OCI-LY7 (cell line): ENCODE measurements at regions not wholly inside any gene's neighbourhood (a gene's known extent, or its start where the extent isn't known, plus 50 kb on each side); places are given as distances from the start of the nearest gene placed in this dataset.

Source experiments
- BruUV-seq: library from RNA; stranded (reverse); fragments of 400-500 nt; replicated peaks from 2 replicates; lab custom pipeline; 2021; lab: Mats Ljungman, UMichigan
- CTCF ChIA-PET: fragments of 300-600 bp; sonication (Branson Sonifier 250); formaldehyde crosslinking; loops from one replicate; lab custom pipeline; 2022; ENCODE audit warnings: antibody characterized with exemption; ENCODE audit not compliant: unreplicated experiment; lab: Charles Lee
- POLR2A ChIA-PET: fragments of 300-600 bp; sonication (Branson Sonifier 250); formaldehyde crosslinking; loops from one replicate; lab custom pipeline; 2022; ENCODE audit warnings: antibody characterized with exemption; lab: Charles Lee
- DNase-seq: peaks from one replicate; pipeline ENCODE4 v3.0.0-alpha.2; 2015; ENCODE audit warnings: low spot score
- H2AFZ ChIP-seq: fragments of 200-600 bp; sonication (generic), shearing (Covaris generic); 2 replicates; pipeline ENCODE4 v1.6.1; 2014; ENCODE audit warnings: mild to moderate bottlenecking, antibody characterized with exemption, low read length, moderate library complexity
- H3K27ac ChIP-seq: fragments of 200-600 bp; sonication (generic); 2 replicates; pipeline ENCODE4 v1.5.1; 2014; ENCODE audit warnings: mixed run types, low read depth, mild to moderate bottlenecking, moderate library complexity, low read length, inconsistent platforms; ENCODE audit not compliant: poor library complexity, severe bottlenecking
- H3K36me3 ChIP-seq: fragments of 200-600 bp; sonication (generic); 2 replicates; pipeline ENCODE4 v1.6.1; 2014; ENCODE audit warnings: mild to moderate bottlenecking, antibody characterized with exemption, low read length, moderate library complexity, mixed read lengths; ENCODE audit not compliant: insufficient read depth
- H3K4me1 ChIP-seq: fragments of 200-600 bp; sonication (generic); 2 replicates; pipeline ENCODE4 v1.5.1; 2014; ENCODE audit warnings: mild to moderate bottlenecking, low read length; ENCODE audit not compliant: insufficient read depth, poor library complexity, severe bottlenecking
- H3K4me2 ChIP-seq: fragments of 200-600 bp; sonication (generic); 2 replicates; pipeline ENCODE4 v1.6.1; 2014; ENCODE audit warnings: mild to moderate bottlenecking, low read length
- H3K4me3 ChIP-seq: fragments of 200-600 bp; sonication (generic); 2 replicates; pipeline ENCODE4 v1.5.1; 2014; ENCODE audit warnings: mild to moderate bottlenecking, low read depth, low read length; ENCODE audit not compliant: poor library complexity, severe bottlenecking
- H3K79me2 ChIP-seq: fragments of 200-600 bp; sonication (generic); 2 replicates; pipeline ENCODE4 v1.6.1; 2016; ENCODE audit warnings: low read depth, mild to moderate bottlenecking, low read length, moderate library complexity, mixed read lengths; ENCODE audit not compliant: insufficient read depth
- H3K9me2 ChIP-seq: fragments of 200-600 bp; sonication (generic); 2 replicates; pipeline ENCODE4 v1.6.1; 2016; ENCODE audit warnings: mild to moderate bottlenecking, low read length, mixed read lengths; ENCODE audit not compliant: insufficient read depth
- H3K9me3 ChIP-seq: fragments of 200-600 bp; sonication (generic); 2 replicates; pipeline ENCODE4 v1.6.1; 2014; ENCODE audit warnings: mild to moderate bottlenecking, mixed run types, low read length, mixed read lengths
- H4K20me1 ChIP-seq: fragments of 200-600 bp; sonication (generic); 2 replicates; pipeline ENCODE4 v1.6.1; 2014; ENCODE audit warnings: mild to moderate bottlenecking, antibody characterized with exemption, low read length, moderate library complexity, mixed read lengths; ENCODE audit not compliant: insufficient read depth
- CTCF ChIP-seq: fragments of 200-600 bp; sonication (generic); conservative IDR thresholded peaks from 2 replicates; pipeline ENCODE4 v1.5.1; 2014; ENCODE audit warnings: mild to moderate bottlenecking, antibody characterized with exemption, low read length, moderate library complexity, mixed read lengths
- EZH2phosphoT487 ChIP-seq: fragments of 200-600 bp; sonication (generic); IDR thresholded peaks from 2 replicates; pipeline ENCODE4 v1.6.1; 2018; ENCODE audit warnings: low read depth, borderline replicate concordance, mild to moderate bottlenecking, mixed run types, antibody characterized with exemption, low read length, moderate library complexity, mixed read lengths
- intact Hi-C: fragments of 100-400 bp; cut with micrococcal nuclease; formaldehyde crosslinking; loops from one replicate; pipeline ENCODE4 v1.10.0; 2022; ENCODE audit not compliant: unreplicated experiment

- Histone ChIP-seq H2AFZ (no peak overlapping the region), H4K20me1 (no peaks in the 10 kb centered on the region), H3K4me1 (no peaks in the 10 kb centered on the region), H3K79me2 (no peaks in the 10 kb centered on the region), H3K27ac (no peak overlapping the region), H3K4me3 (no peak overlapping the region), H3K9me3 (no peaks in the 10 kb centered on the region), H3K36me3 (no peaks in the 10 kb centered on the region), H3K9me2 (no peaks in the 10 kb centered on the region), H3K4me2 (no peak overlapping the region)
- no peak for DNase-seq
- TF ChIP-seq EZH2phosphoT487 (no peak), CTCF (no peak)
- intact Hi-C loops = no loop called here
- POLR2A ChIA-PET = no interaction called here
- BruUV-seq = no TSS peak
- CTCF ChIA-PET = no interaction called here
These were observed 64.6 kb upstream of the LMO1 start for GRCh38 chr11:8328231-8328794.

- Histone ChIP-seq H2AFZ (no peak overlapping the region), H4K20me1 (no peaks in the 10 kb centered on the region), H3K4me1 (no peaks in the 10 kb centered on the region), H3K9me2 (no peaks in the 10 kb centered on the region), H3K36me3 (no peaks in the 10 kb centered on the region), H3K4me2 (no peak overlapping the region), H3K27ac (no peak overlapping the region), H3K79me2 (no peaks in the 10 kb centered on the region), H3K4me3 (no peak overlapping the region), H3K9me3 (no peaks in the 10 kb centered on the region)
- ChIA-PET CTCF (no interaction called here), POLR2A (no interaction called here)
- TF ChIP-seq EZH2phosphoT487 (no peak), CTCF (no peak)
- DNase-seq = no peak
- no TSS peak for BruUV-seq
- intact Hi-C loops = no loop called here
These were observed 64.1 kb upstream of the LMO1 start for GRCh38 chr11:8327761-8328192.

- ChIA-PET POLR2A (no interaction called here), CTCF (no interaction called here)
- no peaks in the 10 kb centered on the region for H3K4me1 ChIP-seq
- DNase-seq = no peak
- no peak overlapping the region for H3K4me3 ChIP-seq
- no peaks in the 10 kb centered on the region for H3K79me2 ChIP-seq
- H3K27ac ChIP-seq = no peak overlapping the region
- no peaks in the 10 kb centered on the region for H4K20me1 ChIP-seq
- H3K9me3 ChIP-seq = no peaks in the 10 kb centered on the region
- TF ChIP-seq EZH2phosphoT487 (no peak), CTCF (no peak)
- intact Hi-C loops = no loop called here
- no peaks in the 10 kb centered on the region for H3K9me2 ChIP-seq
- no peak overlapping the region for H2AFZ ChIP-seq
- BruUV-seq = no TSS peak
- no peak overlapping the region for H3K4me2 ChIP-seq
- H3K36me3 ChIP-seq = no peaks in the 10 kb centered on the region
These were observed 62.7 kb upstream of the LMO1 start for GRCh38 chr11:8326337-8326736.
